ENCODE measurements at regions not wholly inside any gene's neighbourhood (a gene's known extent, or its start where the extent isn't known, plus 50 kb on each side); places are given as distances from the start of the nearest gene placed in this dataset.
A peak's percentile ranks its signal among the peaks of the same experiment; 100 is the strongest.

DNA sequence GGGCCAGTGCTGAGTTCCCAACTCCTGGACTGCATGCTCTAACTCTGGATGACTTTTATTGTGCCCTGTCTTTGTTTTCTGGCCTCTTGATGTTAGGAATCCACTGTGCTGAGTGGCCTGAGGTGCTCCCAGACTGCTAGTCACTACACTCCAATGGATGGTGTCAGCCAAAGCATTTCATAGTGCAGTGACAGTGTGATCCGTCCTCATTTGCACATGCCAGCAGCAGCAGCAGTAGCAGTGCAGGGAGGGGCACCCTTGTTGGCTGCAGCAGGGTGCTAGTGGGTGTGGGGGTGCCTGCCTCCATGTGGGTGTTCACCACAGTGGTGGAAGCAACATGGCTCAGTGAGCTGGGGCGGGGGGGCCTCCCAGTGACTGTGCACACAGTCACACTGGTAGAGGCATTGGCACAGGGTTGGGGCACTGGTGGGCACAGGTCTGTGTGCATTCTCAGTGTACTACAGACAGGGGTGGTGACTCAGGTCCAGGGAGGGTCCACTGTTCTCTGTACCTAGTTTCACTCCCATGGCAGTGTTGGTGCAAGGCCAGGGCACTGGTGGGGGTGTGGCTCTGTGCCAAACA is 214.0 kb downstream of the ZC3H11B start:
- TF ChIP-seq, protein P1, sequence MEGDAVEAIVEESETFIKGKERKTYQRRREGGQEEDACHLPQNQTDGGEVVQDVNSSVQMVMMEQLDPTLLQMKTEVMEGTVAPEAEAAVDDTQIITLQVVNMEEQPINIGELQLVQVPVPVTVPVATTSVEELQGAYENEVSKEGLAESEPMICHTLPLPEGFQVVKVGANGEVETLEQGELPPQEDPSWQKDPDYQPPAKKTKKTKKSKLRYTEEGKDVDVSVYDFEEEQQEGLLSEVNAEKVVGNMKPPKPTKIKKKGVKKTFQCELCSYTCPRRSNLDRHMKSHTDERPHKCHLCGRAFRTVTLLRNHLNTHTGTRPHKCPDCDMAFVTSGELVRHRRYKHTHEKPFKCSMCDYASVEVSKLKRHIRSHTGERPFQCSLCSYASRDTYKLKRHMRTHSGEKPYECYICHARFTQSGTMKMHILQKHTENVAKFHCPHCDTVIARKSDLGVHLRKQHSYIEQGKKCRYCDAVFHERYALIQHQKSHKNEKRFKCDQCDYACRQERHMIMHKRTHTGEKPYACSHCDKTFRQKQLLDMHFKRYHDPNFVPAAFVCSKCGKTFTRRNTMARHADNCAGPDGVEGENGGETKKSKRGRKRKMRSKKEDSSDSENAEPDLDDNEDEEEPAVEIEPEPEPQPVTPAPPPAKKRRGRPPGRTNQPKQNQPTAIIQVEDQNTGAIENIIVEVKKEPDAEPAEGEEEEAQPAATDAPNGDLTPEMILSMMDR (IDR thresholded peaks at IDR 0.05; ENCODE audit: low read depth, low read length) = no peak
- no peak overlapping the region for H3K4me3 ChIP-seq (ENCODE audit: low read depth, low read length)

DNA sequence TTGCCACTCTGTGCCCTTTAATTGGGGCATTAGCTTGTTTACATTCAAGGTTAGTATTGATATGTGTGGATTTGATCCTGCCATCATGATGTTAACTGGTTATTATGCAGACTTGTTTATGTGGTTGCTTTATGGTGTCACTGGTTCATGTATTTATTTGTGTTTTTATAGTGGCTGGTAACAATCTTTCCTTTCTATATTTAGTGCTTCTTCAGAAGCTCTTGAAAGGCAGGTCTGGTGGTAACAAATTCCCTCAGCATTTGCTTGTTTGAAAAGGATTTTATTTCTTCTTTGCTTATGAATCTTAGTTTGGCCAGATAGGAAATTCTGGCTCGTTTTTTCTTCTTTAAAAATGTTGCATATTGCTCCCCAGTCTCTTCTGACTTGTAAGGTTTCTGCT is 215.4 kb downstream of the ZC3H11B start:
- TF ChIP-seq, protein P1 (IDR thresholded peaks at IDR 0.05; ENCODE audit: low read depth, low read length) = no peak
- no peak overlapping the region for H3K4me3 ChIP-seq (ENCODE audit: low read depth, low read length)

DNA sequence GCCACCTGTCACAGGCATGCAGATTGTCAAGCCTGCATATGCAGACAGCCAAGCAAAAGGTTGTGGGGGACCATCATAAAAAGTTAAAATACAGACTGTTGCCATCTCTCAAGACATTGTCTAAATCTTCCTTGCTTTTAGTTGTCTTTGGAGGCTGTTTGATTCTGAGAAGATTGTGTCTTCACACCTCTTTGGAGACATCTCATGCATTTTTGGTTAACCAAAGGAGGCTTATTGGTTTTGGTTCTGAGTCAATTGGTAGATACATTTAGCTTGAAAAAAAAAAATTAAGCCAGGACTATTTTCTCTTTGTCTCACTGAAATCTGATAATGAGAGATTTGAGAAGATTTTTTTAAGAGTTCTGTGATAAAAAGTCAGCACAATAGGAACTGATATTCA is 217.6 kb downstream of the LYPLAL1 start:
- TF ChIP-seq, protein P1 (IDR thresholded peaks at IDR 0.05; ENCODE audit: low read depth, low read length) = no peak
- no peak overlapping the region for H3K4me3 ChIP-seq (ENCODE audit: low read depth, low read length)

DNA sequence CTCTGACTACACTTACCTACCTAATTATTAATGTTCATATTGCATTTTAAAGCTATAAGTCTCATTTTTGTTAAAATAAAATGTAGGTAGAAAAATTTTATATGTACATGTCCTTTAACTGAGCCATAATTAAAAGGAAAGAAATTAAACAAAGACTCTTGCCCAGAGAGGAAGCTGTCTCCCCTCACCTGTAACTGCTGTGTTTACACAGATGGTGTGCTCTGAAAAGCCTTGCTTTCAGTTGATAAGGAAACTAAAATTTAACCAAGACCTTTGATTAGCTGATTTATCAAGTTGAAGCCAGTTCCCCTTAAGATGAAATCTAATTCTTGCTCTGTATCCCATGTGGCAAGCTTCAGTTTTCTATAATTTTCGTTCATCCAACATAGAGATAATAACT is 213.5 kb downstream of the LYPLAL1 start:
- no peak overlapping the region for H3K4me3 ChIP-seq (ENCODE audit: low read depth, low read length)
- TF ChIP-seq, protein P1 (IDR thresholded peaks at IDR 0.05; ENCODE audit: low read depth, low read length) = no peak

DNA sequence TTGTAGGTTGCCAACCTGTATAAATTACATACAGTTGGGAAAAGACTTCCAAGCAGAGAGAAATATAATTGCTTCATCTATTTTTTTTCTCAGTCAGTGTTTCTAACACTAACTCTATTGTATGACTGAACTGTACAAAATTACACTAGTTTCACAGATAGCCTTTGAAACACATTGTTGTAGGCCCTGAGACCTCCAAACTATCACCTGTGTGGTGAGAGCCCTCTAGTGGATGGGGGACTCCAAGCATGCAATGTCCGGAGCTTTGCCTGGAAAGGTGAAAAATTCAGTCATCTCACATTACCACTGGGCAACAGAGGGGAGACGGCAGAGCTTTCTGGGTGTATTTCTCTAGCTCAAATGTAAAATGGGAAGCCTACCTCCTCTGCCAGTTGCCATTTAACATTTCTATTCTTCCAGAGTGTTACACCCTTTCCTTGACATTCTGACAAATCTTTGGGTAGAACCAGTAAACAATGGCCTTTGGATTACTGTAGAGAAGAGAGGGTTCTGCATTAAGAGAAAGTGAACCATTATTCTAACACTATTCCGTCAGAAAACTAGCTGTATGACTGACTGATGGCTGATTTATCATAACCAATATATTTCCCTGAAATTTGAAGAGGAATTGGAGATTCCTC is 212.2 kb downstream of the LYPLAL1 start:
- no peak overlapping the region for H3K4me3 ChIP-seq (ENCODE audit: low read depth, low read length)
- TF ChIP-seq, protein P1 (IDR thresholded peaks at IDR 0.05; ENCODE audit: low read depth, low read length) = peak; percentile 75

DNA sequence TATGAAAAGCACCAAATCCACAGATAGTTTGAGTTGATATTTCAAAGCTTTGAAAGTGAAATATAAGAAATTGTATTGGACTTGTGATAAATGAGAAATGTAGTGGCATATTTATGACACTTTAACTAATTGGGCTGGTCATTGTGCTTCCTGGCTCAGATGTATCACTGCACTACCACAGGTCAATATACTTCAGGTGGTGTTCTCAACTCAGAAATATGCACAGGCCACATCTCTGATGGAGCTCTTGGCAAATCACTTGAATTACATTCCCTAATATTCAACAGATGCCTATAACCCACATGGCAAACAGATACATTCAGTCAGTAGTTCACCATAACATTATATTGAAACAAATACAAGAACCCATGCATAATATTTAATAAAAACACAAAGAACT is 209.6 kb downstream of the LYPLAL1 start:
- H3K4me3 ChIP-seq (ENCODE audit: low read depth, low read length) = no peak overlapping the region
- TF ChIP-seq, protein P1 (IDR thresholded peaks at IDR 0.05; ENCODE audit: low read depth, low read length) = no peak

DNA sequence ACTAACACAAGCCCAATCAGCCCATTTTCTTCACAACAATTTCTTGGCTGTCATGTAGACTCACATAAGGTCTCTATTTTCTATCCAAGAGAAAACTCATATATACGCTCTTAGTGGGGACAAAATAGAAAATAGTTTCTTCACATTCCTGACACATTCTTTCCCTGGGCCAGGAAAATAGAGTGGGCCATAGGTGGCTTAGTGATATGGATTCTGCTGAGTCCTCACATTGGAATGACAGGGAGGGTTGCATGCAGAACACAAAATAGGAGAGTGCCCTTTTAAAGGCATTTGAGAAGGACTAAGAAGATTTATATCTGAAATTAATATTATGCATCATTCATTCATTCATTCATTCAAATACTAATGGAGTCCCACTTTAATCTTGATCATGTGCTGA is 207.7 kb downstream of the LYPLAL1 start:
- TF ChIP-seq, protein P1 (IDR thresholded peaks at IDR 0.05; ENCODE audit: low read depth, low read length) = no peak
- H3K4me3 ChIP-seq (ENCODE audit: low read depth, low read length) = no peak overlapping the region

Measured in WI38 (cell line).